PC-3 (cell line): ENCODE measurements at regions not wholly inside any gene's neighbourhood (a gene's known extent, or its start where the extent isn't known, plus 50 kb on each side); places are given as distances from the start of the nearest gene placed in this dataset.
A peak's percentile ranks its signal among the peaks of the same experiment; 100 is the strongest.

ENCODE experiments used
- ATAC-seq: fragments of 200-7000 bp; cut with Tn5 transposase; 2 replicates; pipeline ENCODE4 v1.9.1; 2020; ENCODE audit warnings: mild to moderate bottlenecking, moderate library complexity
- BruUV-seq: library from RNA; stranded (reverse); fragments of 400-500 nt; replicated peaks from 2 replicates; lab custom pipeline; 2021; lab: Mats Ljungman, UMichigan
- CTCF ChIA-PET: fragments of 300-600 bp; sonication (Branson Sonifier 250); formaldehyde crosslinking; loops from one replicate; lab custom pipeline; 2022; ENCODE audit warnings: antibody characterized with exemption; lab: Charles Lee
- POLR2A ChIA-PET: fragments of 300-600 bp; sonication (Branson Sonifier 250); formaldehyde crosslinking; loops from one replicate; lab custom pipeline; 2022; ENCODE audit warnings: antibody characterized with exemption; ENCODE audit not compliant: unreplicated experiment; lab: Charles Lee
- DNase-seq: peaks from one replicate; pipeline ENCODE4 v3.0.0-alpha.2; 2015
- H2AFZ ChIP-seq: fragments of 300-600 bp; sonication (generic); 2 replicates; pipeline ENCODE4 v1.6.0; 2016; ENCODE audit warnings: antibody characterized with exemption, low read length
- H3F3A ChIP-seq: fragments of 300-600 bp; sonication (generic); one replicate; pipeline ENCODE4 v1.6.0; 2017; ENCODE audit warnings: antibody characterized with exemption, low read length, control low read depth, mild to moderate bottlenecking; ENCODE audit not compliant: unreplicated experiment
- H3K27ac ChIP-seq: fragments of 300-600 bp; sonication (generic); 2 replicates; pipeline ENCODE4 v1.5.1; 2016; ENCODE audit warnings: mild to moderate bottlenecking, low read length
- H3K27me3 ChIP-seq: fragments of 300-600 bp; sonication (generic); 2 replicates; pipeline ENCODE4 v1.6.1; 2016; ENCODE audit warnings: low read length, mixed read lengths
- H3K36me3 ChIP-seq: fragments of 300-600 bp; sonication (generic); 2 replicates; pipeline ENCODE4 v1.6.1; 2016; ENCODE audit warnings: low read depth, mixed run types, low read length, mixed read lengths
- H3K4me1 ChIP-seq: fragments of 300-600 bp; sonication (generic); 2 replicates; pipeline ENCODE4 v1.5.1; 2016; ENCODE audit warnings: low read length; ENCODE audit not compliant: insufficient read depth
- H3K4me2 ChIP-seq: fragments of 300-600 bp; sonication (generic); 2 replicates; pipeline ENCODE4 v1.6.0; 2016; ENCODE audit warnings: low read length
- H3K4me3 ChIP-seq: fragments of 300-600 bp; sonication (generic); 2 replicates; pipeline ENCODE4 v1.5.1; 2016; ENCODE audit warnings: mild to moderate bottlenecking, low read length, mixed read lengths
- H3K79me2 ChIP-seq: fragments of 300-600 bp; sonication (generic); 2 replicates; pipeline ENCODE4 v1.6.1; 2017; ENCODE audit warnings: low read length, mixed read lengths
- H3K9ac ChIP-seq: fragments of 300-600 bp; sonication (generic); 2 replicates; pipeline ENCODE4 v1.6.0; 2016; ENCODE audit warnings: mild to moderate bottlenecking, low read length
- H3K9me2 ChIP-seq: fragments of 300-600 bp; sonication (generic); replicated peaks from 2 replicates; pipeline ENCODE4 v1.6.1; 2016; ENCODE audit warnings: mixed run types, low read length, mixed read lengths
- H3K9me3 ChIP-seq: fragments of 300-600 bp; sonication (generic); 2 replicates; pipeline ENCODE4 v1.6.1; 2016; ENCODE audit warnings: low read length, mixed read lengths
- H4K20me1 ChIP-seq: fragments of 300-600 bp; sonication (generic); 2 replicates; pipeline ENCODE4 v1.6.1; 2016; ENCODE audit warnings: low read length, mixed read lengths
- CTCF ChIP-seq: fragments of 300-600 bp; sonication (generic); conservative IDR thresholded peaks from 2 replicates; pipeline ENCODE4 v1.5.1; 2017; ENCODE audit warnings: antibody characterized with exemption, low read depth, mild to moderate bottlenecking, low read length
- EZH2 ChIP-seq: fragments of 300-600 bp; sonication (generic); IDR thresholded peaks from one replicate; pipeline ENCODE4 v1.6.1; 2017; ENCODE audit warnings: antibody characterized with exemption, mild to moderate bottlenecking, low read length; ENCODE audit not compliant: unreplicated experiment
- EZH2phosphoT487 ChIP-seq: fragments of 300-600 bp; sonication (generic); IDR thresholded peaks from 2 replicates; pipeline ENCODE4 v1.6.1; 2018; ENCODE audit warnings: mild to moderate bottlenecking, antibody characterized with exemption, low read length, borderline replicate concordance
- intact Hi-C: fragments of 100-400 bp; cut with micrococcal nuclease; formaldehyde crosslinking; loops from 2 replicates; pipeline ENCODE4 v1.9.0; 2023

GRCh38 chr2:65598996-65599395 lies 166.6 kb upstream of the SPRED2 start:
- H3K79me2 ChIP-seq: no peaks in the 10 kb centered on the region
- H3K4me3 ChIP-seq: no peak overlapping the region
- intact Hi-C loops: no loop called here
- ChIA-PET CTCF (interaction anchor here (0.8 kb wide), 1 partner anchor 21 kb away, joined by 4 read pairs; no protein-coding TSS in a partner anchor), POLR2A (no interaction called here)
- H3K9me3 ChIP-seq: no peaks in the 10 kb centered on the region
- DNase-seq: no peak
- H4K20me1 ChIP-seq: no peaks in the 10 kb centered on the region
- no TSS peak for BruUV-seq
- no peaks in the 10 kb centered on the region for H3F3A ChIP-seq
- TF ChIP-seq CTCF (no peak), EZH2 (no peak), EZH2phosphoT487 (no peak)
- H3K9me2 ChIP-seq: 0 out of 2 replicates have a peak, but pooled peaks cover 6% of the 10 kb centered on the region
- no peak overlapping the region for H3K4me2 ChIP-seq
- no peak for ATAC-seq
- H3K27me3 ChIP-seq: no peaks in the 10 kb centered on the region
- no peak overlapping the region for H3K27ac ChIP-seq
- no peaks in the 10 kb centered on the region for H3K36me3 ChIP-seq
- no peak overlapping the region for H2AFZ ChIP-seq
- H3K9ac ChIP-seq: no peak overlapping the region
- peaks cover 5% of the 10 kb centered on the region for H3K4me1 ChIP-seq

GRCh38 chr2:65598264-65598663 lies 165.9 kb upstream of the SPRED2 start:
- no peaks in the 10 kb centered on the region for H4K20me1 ChIP-seq
- H3K36me3 ChIP-seq: no peaks in the 10 kb centered on the region
- ChIA-PET CTCF (interaction anchor here (0.8 kb wide), 1 partner anchor 20 kb away, joined by 4 read pairs; no protein-coding TSS in a partner anchor), POLR2A (no interaction called here)
- no peaks in the 10 kb centered on the region for H3K27me3 ChIP-seq
- H3K27ac ChIP-seq: no peak overlapping the region
- intact Hi-C loops: no loop called here
- no peaks in the 10 kb centered on the region for H3K9me3 ChIP-seq
- H3K9ac ChIP-seq: no peak overlapping the region
- no peak overlapping the region for H3K4me2 ChIP-seq
- 0 out of 2 replicates have a peak, but pooled peaks cover 6% of the 10 kb centered on the region for H3K9me2 ChIP-seq
- DNase-seq (no peak), ATAC-seq (no peak)
- TF ChIP-seq EZH2: no peak
- no peak for TF ChIP-seq EZH2phosphoT487
- TF ChIP-seq CTCF: no peak
- no peak overlapping the region for H2AFZ ChIP-seq
- BruUV-seq: no TSS peak
- H3F3A ChIP-seq: no peaks in the 10 kb centered on the region
- H3K4me1 ChIP-seq: peaks cover 4% of the 10 kb centered on the region; the same call in 1 of the 2 replicates
- no peak overlapping the region for H3K4me3 ChIP-seq
- H3K79me2 ChIP-seq: no peaks in the 10 kb centered on the region

- no peak for TF ChIP-seq EZH2phosphoT487
- no peak for TF ChIP-seq EZH2
- TF ChIP-seq CTCF: no peak
- intact Hi-C loops: no loop called here
- Histone ChIP-seq H3K9me3 (no peaks in the 10 kb centered on the region), H4K20me1 (no peaks in the 10 kb centered on the region), H3K9me2 (0 out of 2 replicates have a peak, but pooled peaks cover 6% of the 10 kb centered on the region), H3K9ac (no peak overlapping the region), H3K36me3 (no peaks in the 10 kb centered on the region), H3K27ac (no peak overlapping the region), H2AFZ (no peak overlapping the region), H3K79me2 (no peaks in the 10 kb centered on the region), H3K4me3 (no peak overlapping the region), H3F3A (no peaks in the 10 kb centered on the region), H3K27me3 (no peaks in the 10 kb centered on the region), H3K4me1 (peaks cover 4% of the 10 kb centered on the region; the same call in 1 of the 2 replicates), H3K4me2 (no peak overlapping the region)
- BruUV-seq: no TSS peak
- peak; percentile 48 for DNase-seq
- CTCF ChIA-PET: no interaction called here
- ATAC-seq: no peak
- POLR2A ChIA-PET: no interaction called here
These were observed 163.2 kb upstream of the SPRED2 start for GRCh38 chr2:65595630-65596029.
